ENCODE measurements at regions not wholly inside any gene's neighbourhood (a gene's known extent, or its start where the extent isn't known, plus 50 kb on each side); places are given as distances from the start of the nearest gene placed in this dataset.

- no peak for TF ChIP-seq CTCF (conservative IDR thresholded peaks at IDR 0.05; ENCODE audit: control insufficient read depth, insufficient read depth, low read depth, low read length)
- DNase-seq (ENCODE audit: low read depth), result no peak
- H3K4me3 ChIP-seq (ENCODE audit: control insufficient read depth, low read depth, low read length), result no peak overlapping the region
Measured at GRCh38 chr1:219476716-219477115, 136.2 kb downstream of the ZC3H11B start.

GRCh38 chr1:219476116-219476515, 136.8 kb downstream of the ZC3H11B start:
- H3K4me3 ChIP-seq (ENCODE audit: control insufficient read depth, low read depth, low read length), result no peak overlapping the region
- no peak for TF ChIP-seq CTCF (conservative IDR thresholded peaks at IDR 0.05; ENCODE audit: control insufficient read depth, insufficient read depth, low read depth, low read length)
- no peak for DNase-seq (ENCODE audit: low read depth)

- no peak overlapping the region for H3K4me3 ChIP-seq (ENCODE audit: control insufficient read depth, low read depth, low read length)
- no peak for DNase-seq (ENCODE audit: low read depth)
- no peak for TF ChIP-seq CTCF (conservative IDR thresholded peaks at IDR 0.05; ENCODE audit: control insufficient read depth, insufficient read depth, low read depth, low read length)
Measured at GRCh38 chr1:219472596-219472995, 140.3 kb downstream of the ZC3H11B start.

- H3K4me3 ChIP-seq (ENCODE audit: control insufficient read depth, low read depth, low read length), result no peak overlapping the region
- DNase-seq (ENCODE audit: low read depth), result peak; percentile 33
- no peak for TF ChIP-seq CTCF (conservative IDR thresholded peaks at IDR 0.05; ENCODE audit: control insufficient read depth, insufficient read depth, low read depth, low read length)
Measured at GRCh38 chr1:219467524-219467923, 145.4 kb downstream of the ZC3H11B start.

GRCh38 chr1:219466766-219467165, 146.1 kb downstream of the ZC3H11B start:
- no peak for DNase-seq (ENCODE audit: low read depth)
- no peak for TF ChIP-seq CTCF (conservative IDR thresholded peaks at IDR 0.05; ENCODE audit: control insufficient read depth, insufficient read depth, low read depth, low read length)
- H3K4me3 ChIP-seq (ENCODE audit: control insufficient read depth, low read depth, low read length), result no peak overlapping the region

GRCh38 chr1:219465212-219466093, 147.5 kb downstream of the ZC3H11B start:
- peak; percentile 60 for DNase-seq (ENCODE audit: low read depth)
- no peak overlapping the region for H3K4me3 ChIP-seq (ENCODE audit: control insufficient read depth, low read depth, low read length)
- TF ChIP-seq CTCF (conservative IDR thresholded peaks at IDR 0.05; ENCODE audit: control insufficient read depth, insufficient read depth, low read depth, low read length), result no peak

Data from fibroblast of mammary gland (primary cell).